Endodermal cell (in vitro differentiated cells): ENCODE measurements at regions not wholly inside any gene's neighbourhood (a gene's known extent, or its start where the extent isn't known, plus 50 kb on each side); places are given as distances from the start of the nearest gene placed in this dataset.

Source experiments
- DNase-seq: peaks from one replicate; pipeline ENCODE4 v3.0.0-alpha.2; 2017
- H3K27ac ChIP-seq: 2 replicates; pipeline ENCODE4 v1.5.1; 2013; ENCODE audit warnings: mild to moderate bottlenecking, low read depth, low read length, moderate library complexity
- H3K27me3 ChIP-seq: 2 replicates; pipeline ENCODE4 v1.6.1; 2013; ENCODE audit warnings: mild to moderate bottlenecking, low read length, moderate library complexity; ENCODE audit not compliant: insufficient read depth, control insufficient read depth, poor library complexity, severe bottlenecking
- H3K36me3 ChIP-seq: 2 replicates; pipeline ENCODE4 v1.7.0; 2013; ENCODE audit warnings: mild to moderate bottlenecking, low read length, moderate library complexity; ENCODE audit not compliant: control insufficient read depth, insufficient read depth
- H3K4me1 ChIP-seq: one replicate; pipeline ENCODE4 v1.7.0; 2013; ENCODE audit warnings: low read length; ENCODE audit not compliant: control insufficient read depth, insufficient read depth
- H3K4me3 ChIP-seq: 2 replicates; pipeline ENCODE4 v1.5.1; 2013; ENCODE audit warnings: mild to moderate bottlenecking, low read length, moderate library complexity
- H3K9ac ChIP-seq: 2 replicates; pipeline ENCODE4 v1.6.1; 2013; ENCODE audit warnings: mild to moderate bottlenecking, low read length, moderate library complexity; ENCODE audit not compliant: poor library complexity, severe bottlenecking; ENCODE audit errors: extremely low read depth
- H3K9me3 ChIP-seq: 2 replicates; pipeline ENCODE4 v1.6.1; 2013; ENCODE audit warnings: mild to moderate bottlenecking, low read length, moderate library complexity; ENCODE audit not compliant: control insufficient read depth
- H3K27ac Mint-ChIP-seq: 2 replicates; pipeline ENCODE4 v1.8.0; 2020; ENCODE audit warnings: mixed read lengths
- H3K27me3 Mint-ChIP-seq: 2 replicates; pipeline ENCODE4 v1.8.0; 2021; ENCODE audit warnings: mild to moderate bottlenecking, mixed read lengths; ENCODE audit not compliant: insufficient read depth
- H3K36me3 Mint-ChIP-seq: 2 replicates; pipeline ENCODE4 v1.8.0; 2020; ENCODE audit warnings: low read depth, mixed read lengths
- H3K4me1 Mint-ChIP-seq: 2 replicates; pipeline ENCODE4 v1.8.0; 2020; ENCODE audit warnings: mixed read lengths
- H3K4me3 Mint-ChIP-seq: 2 replicates; pipeline ENCODE4 v1.8.0; 2020; ENCODE audit warnings: mild to moderate bottlenecking, moderate library complexity, mixed read lengths
- H3K9me3 Mint-ChIP-seq: 2 replicates; pipeline ENCODE4 v1.8.0; 2020; ENCODE audit warnings: mild to moderate bottlenecking, mixed read lengths
- CTCF ChIP-seq: fragments of 200-600 bp; sonication (generic); conservative IDR thresholded peaks from 2 replicates; pipeline ENCODE4 v1.5.0; 2021; ENCODE audit warnings: antibody characterized with exemption, mild to moderate bottlenecking
- WGBS, 2 experiments: methylation state at CpG; one replicate each; pipeline versions ENCODE4 v1.1.5 to v1.1.7; 2013; ENCODE audit warnings: missing lambda C conversion rate in 2 of 2, mixed read lengths in 1 of 2; ENCODE audit not compliant: insufficient coverage in 1 of 2, insufficient read length in 1 of 2; 5-methylcytosine and 5-hydroxymethylcytosine counted together

- no peak overlapping the region for H3K4me3 ChIP-seq
- no peaks in the 10 kb centered on the region for H3K4me1 ChIP-seq
- H3K4me1 Mint-ChIP-seq = peaks cover 21% of the 10 kb centered on the region
- H3K36me3 Mint-ChIP-seq = no peaks in the 10 kb centered on the region
- H3K27me3 ChIP-seq = no peaks in the 10 kb centered on the region
- no peaks in the 10 kb centered on the region for H3K27me3 Mint-ChIP-seq
- H3K36me3 ChIP-seq = no peaks in the 10 kb centered on the region
- no peak overlapping the region for H3K9ac ChIP-seq
- no peak overlapping the region for H3K4me3 Mint-ChIP-seq
- peak overlapping the region; percentile 46 for H3K27ac Mint-ChIP-seq
- no peak overlapping the region for H3K27ac ChIP-seq
- no peak for DNase-seq
- no peaks in the 10 kb centered on the region for H3K9me3 Mint-ChIP-seq
- WGBS, 2 experiments = 63 to 69% methylated on average over 2 of the region's 2 CpGs
- no peak for TF ChIP-seq CTCF
- no peaks in the 10 kb centered on the region for H3K9me3 ChIP-seq
Measured at GRCh38 chr20:53706008-53706465, 112.4 kb upstream of the ZNF217 start.

- H3K4me3 ChIP-seq = no peak overlapping the region
- 90 to 94% methylated on average over 8 to 10 of the region's 10 CpGs for WGBS, 2 experiments
- no peak overlapping the region for H3K9ac ChIP-seq
- DNase-seq = no peak
- no peak for TF ChIP-seq CTCF
- no peaks in the 10 kb centered on the region for H3K36me3 ChIP-seq
- H3K4me1 ChIP-seq = no peaks in the 10 kb centered on the region
- Mint-ChIP-seq H3K27me3 (no peaks in the 10 kb centered on the region), H3K36me3 (no peaks in the 10 kb centered on the region), H3K27ac (no peak overlapping the region), H3K4me1 (peaks cover 14% of the 10 kb centered on the region), H3K4me3 (no peak overlapping the region), H3K9me3 (no peaks in the 10 kb centered on the region)
- H3K27me3 ChIP-seq = no peaks in the 10 kb centered on the region
- no peaks in the 10 kb centered on the region for H3K9me3 ChIP-seq
- H3K27ac ChIP-seq = no peak overlapping the region
Measured at GRCh38 chr20:53702617-53703016, 109.0 kb upstream of the ZNF217 start.

GRCh38 chr20:53699906-53700305, 106.3 kb upstream of the ZNF217 start:
- H3K27ac Mint-ChIP-seq = no peak overlapping the region
- no peaks in the 10 kb centered on the region for H3K9me3 Mint-ChIP-seq
- H3K36me3 Mint-ChIP-seq = no peaks in the 10 kb centered on the region
- H3K4me1 ChIP-seq = no peaks in the 10 kb centered on the region
- no peak overlapping the region for H3K4me3 Mint-ChIP-seq
- no peaks in the 10 kb centered on the region for H3K9me3 ChIP-seq
- no peaks in the 10 kb centered on the region for H3K4me1 Mint-ChIP-seq
- H3K4me3 ChIP-seq = no peak overlapping the region
- no peak for DNase-seq
- no peaks in the 10 kb centered on the region for H3K36me3 ChIP-seq
- H3K27ac ChIP-seq = no peak overlapping the region
- no peaks in the 10 kb centered on the region for H3K27me3 ChIP-seq
- TF ChIP-seq CTCF = no peak
- no peaks in the 10 kb centered on the region for H3K27me3 Mint-ChIP-seq
- H3K9ac ChIP-seq = no peak overlapping the region
